Stimulated activated CD4-positive, alpha-beta T cell treated with anti-CD3 and anti-CD28 coated beads, Interleukin-4, amount 100 ng/mL, for 4 hours (primary cell): ENCODE measurements at regions not wholly inside any gene's neighbourhood (a gene's known extent, or its start where the extent isn't known, plus 50 kb on each side); places are given as distances from the start of the nearest gene placed in this dataset.

ENCODE experiments used
- DNase-seq, 2 experiments: peaks; one replicate each; pipeline ENCODE4 v3.0.0-alpha.2; 2020

DNA sequence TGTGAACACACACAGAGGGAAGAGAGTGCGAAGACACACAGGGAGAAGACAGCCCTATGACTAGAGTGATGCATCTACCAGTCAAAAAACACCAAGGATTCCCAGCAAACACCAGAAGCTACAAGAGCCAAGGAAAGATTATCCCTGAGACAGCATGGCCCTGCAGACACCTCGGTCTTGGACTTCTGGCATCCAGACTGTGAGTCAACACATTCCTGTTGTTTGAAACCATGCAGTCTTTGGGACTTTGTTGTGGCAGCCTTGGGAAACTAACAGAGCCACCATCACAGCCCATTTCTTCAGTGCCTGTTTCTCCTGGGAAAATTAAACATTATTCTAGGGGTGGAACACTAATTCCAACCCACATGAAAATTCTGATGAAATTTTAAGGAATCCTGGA is 220.6 kb downstream of the GXYLT1 start:
- no peak for DNase-seq

- DNase-seq: no peak
These were observed 221.3 kb downstream of the GXYLT1 start for GRCh38 chr12:41923351-41923750.

- no peak for DNase-seq
These were observed 224.3 kb downstream of the GXYLT1 start for GRCh38 chr12:41920355-41920754.

DNA sequence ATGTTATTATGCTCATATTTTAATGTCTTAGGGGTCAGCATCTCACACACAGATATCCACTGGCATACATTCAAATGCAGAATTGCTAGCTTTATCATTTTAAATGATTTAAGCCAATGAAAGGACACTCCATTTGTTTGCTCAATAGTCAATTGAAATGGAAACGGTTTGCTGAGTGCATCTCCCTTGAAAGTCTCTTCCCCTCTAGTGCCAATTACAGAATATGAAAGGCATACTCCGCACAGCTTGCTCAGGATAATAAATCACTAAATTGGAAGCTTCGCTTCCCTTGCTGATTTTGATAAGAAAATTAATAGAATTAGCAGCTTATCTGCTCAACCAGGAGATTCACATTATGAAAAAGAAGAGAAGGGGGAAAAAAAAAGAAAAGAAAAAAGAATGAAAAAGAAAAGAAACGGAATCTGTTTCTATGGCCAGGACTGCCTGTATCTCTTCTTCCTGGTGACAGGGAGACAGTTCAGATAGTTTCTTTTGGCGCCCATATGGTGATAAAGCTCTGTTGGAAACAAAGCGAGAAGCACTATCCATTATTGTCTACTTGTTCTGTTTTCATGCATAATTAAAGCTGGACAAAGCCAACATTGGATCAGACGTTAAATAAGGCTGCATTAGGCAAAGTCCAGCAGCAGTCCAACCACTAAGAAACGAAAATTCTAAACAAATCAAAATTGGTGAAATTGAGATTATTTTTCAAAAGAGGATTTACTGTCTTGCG is 225.0 kb downstream of the GXYLT1 start:
- DNase-seq: no peak

GRCh38 chr12:41919048-41919447 is 225.6 kb downstream of the GXYLT1 start:
- DNase-seq: no peak

GRCh38 chr12:41917938-41918341 is 226.7 kb downstream of the GXYLT1 start:
- DNase-seq: no peak

- no peak for DNase-seq
These were observed 227.5 kb downstream of the GXYLT1 start for GRCh38 chr12:41917181-41917580.

DNA sequence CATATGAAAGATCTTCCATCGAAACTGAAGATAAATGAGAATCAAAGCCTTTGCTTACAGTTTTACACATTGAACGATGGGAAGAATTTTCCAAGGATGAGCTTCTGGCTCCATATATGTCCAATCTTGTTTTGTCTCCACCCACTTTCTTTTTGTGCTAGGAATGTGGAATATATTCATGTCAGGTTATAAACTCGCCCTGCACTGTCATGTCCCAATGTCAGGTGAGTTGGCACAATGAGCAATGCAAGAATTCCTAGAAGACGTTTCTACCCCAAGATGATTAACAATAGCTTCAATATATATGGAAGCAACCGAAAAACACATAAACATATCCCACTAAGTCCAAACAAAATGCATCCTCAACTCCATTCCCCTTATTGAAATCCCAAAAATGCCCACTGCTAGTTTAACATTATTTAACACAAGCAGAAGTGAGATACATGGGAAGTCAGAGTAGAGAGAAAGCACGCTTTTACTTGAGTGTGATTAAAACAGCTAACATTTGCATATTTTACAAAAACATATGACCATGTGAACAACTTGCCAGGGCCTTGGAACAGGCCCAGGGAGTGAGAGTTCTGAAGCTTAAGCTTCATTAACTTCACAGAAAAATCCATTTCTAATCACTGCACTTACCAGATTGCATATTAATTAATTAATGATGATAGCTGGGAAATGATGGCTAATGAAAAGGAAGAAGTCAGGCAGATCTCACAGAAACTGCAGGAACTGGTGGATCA is 233.9 kb downstream of the GXYLT1 start:
- DNase-seq: no peak

DNA sequence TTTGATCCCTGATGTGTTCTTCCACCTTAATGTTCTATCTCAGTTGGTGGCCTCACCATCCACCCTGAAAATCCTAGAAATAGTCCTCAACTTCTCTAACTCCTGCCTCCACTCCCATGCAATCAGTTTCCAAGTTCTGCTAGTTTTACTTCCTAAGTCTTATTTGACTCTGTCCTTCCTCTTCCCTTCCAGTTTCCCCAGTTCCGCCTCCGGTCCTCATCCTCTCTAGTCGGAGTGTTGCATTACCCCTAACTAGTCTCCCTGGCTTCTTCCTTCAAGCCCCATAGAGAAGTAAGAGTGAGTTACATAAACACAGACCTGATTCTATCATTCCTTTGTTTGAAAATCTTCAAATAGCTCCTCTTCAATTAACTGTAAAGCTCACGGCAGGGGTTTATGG is 236.5 kb downstream of the GXYLT1 start:
- no peak for DNase-seq

DNA sequence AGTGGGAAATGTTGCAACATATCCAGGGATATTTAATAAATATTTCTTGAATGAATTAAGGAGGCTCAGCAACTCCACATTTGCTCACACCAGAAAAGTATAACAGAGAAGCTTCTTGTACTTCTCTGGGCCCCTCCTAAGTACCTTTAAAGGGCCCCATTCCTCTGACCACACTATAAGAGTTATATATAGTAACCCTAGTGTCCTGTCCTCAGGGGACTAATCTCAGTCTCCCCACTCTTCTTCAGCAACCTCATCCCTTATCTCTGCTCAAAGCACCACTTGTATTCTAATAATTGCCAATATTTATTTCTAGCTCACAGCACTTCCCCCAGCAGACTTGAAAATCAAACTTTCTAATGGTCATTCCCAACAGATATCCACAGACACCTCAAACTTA is 237.1 kb downstream of the GXYLT1 start:
- no peak for DNase-seq

GRCh38 chr12:41907021-41907420 is 237.7 kb downstream of the GXYLT1 start:
- DNase-seq: no peak

- DNase-seq: no peak
These were observed 238.8 kb downstream of the GXYLT1 start for GRCh38 chr12:41905759-41906297.

DNA sequence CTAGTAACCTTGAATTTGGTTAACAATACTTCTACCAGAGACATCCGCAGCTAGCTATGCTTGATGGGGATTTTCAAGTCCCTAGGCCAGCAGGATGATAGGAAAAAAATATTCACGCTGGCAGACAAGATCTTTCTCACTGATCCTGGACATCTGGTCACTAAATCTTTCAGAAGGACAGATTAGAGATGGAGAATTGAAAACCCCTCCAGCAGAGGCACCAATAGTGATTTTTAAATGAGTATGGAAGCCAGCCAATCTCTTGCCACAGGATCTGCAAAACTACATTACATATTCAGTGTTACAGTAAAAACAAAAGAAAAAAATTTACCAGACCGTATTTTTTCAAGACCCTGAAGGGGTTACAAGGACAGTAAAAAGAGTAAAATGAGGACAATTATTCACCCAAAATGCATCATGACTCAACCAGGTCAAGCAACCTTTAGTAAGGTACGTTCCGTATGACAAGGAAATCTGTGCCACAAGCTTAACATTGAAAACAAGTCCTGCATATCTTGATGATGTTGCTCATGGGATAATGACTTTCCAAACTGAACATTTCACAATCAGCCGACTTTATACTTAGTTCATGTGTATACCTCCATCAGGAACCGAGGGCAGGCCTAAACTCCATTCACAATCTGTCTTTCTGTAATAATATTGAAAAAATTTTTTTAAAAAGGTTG is 239.5 kb downstream of the GXYLT1 start:
- no peak for DNase-seq

DNA sequence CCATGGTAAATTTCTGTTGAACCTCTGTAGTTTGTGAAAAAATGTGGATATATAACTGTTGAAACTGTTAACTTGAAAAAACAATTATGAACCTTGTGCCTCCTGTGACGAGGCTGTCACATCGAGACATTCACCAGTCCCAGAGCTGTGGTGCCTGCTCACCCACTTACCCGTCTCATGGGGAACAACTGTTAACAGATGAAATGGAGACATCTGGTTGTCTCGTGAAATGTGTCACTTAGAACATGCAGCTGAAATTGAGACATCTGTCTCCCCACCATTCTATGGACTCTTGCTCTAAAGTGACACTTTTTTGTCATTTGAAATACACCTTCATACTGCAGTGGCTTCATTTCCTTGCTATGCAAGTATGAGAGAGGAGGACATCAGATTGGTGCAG is 240.6 kb downstream of the GXYLT1 start:
- no peak for DNase-seq

DNA sequence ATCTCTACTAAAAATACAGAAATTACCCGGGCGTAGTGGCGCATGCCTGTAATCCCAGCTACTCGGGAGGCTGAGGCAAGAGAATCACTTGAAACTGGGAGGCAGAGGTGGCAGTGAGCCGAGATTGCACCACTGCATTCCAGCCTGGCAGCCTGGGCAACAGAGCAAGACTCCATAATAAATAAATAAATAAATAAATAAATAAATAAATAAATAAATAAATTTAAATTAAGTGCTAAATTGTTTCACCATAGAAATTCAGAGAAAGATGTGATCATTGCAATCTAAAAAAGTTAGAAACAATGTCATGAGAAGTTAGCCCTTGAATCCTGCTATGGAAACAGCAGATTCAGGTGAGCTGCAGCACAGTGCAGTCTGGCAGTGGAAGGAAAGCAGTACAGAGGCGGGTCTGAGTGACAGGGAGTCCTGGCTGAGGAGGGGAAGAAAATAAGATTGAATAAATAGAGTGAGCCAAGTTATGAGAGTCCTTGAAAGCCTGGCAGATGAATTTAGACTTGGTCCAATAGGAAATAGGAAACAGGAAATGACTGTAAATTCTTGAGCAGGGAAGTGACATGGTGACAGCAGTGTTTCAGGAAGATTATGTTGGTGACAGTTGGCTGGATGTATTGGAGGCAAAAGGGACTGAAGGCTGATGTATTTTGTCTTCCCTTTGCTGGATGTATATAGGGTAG is 241.5 kb downstream of the GXYLT1 start:
- DNase-seq: no peak

DNA sequence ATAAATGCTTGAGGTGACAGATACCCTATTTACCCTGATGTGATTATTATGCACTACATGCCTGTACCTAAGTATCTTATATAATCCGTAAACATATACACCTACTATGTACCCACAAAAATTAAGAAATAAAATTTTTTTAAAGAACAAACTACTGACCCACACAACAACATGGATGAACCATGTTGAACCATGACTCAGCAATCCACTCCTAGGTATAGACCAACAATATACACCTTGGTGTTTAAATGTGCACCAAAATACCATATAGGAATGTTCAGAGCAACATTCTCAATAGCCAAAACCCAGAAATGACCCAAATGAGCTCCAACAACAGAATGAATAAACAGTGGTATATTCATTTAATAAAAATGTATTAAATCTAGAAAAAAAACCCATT is 245.1 kb downstream of the GXYLT1 start:
- DNase-seq: no peak

DNA sequence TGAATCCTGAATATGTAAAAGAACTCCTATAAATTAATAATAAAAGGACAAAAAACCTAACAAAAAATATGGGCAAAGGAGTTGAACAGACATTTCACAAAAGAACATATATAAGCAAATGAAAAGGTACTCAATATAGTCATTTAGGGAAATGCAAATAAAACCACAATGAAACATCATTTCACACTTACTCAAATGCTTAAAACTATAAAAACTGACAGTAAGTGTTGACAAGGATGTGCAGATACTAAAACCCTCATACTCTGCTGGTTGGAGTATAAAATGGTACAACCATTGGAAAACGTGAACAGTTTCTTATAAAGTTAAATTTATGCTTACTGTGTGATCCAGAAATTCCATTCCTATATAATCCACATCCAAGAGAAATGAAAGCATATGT is 247.1 kb downstream of the GXYLT1 start:
- no peak for DNase-seq

DNA sequence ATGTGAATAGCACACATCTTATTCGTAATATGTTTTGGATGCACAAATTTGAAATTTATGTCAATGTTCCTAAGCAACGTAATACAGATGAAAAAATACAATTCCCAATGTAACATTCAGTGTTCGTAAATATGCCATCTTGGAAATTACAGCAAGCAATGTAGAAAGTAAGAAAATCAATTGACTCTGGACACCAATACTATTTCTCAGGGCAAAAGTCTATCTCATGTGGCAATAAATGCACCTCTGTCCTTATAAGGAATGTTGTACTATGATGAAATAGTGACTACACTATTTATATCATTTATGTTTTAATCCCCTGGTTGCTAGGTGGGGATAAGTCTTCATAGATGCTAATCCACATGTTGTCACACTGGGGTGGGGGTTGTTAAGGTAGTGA is 251.2 kb downstream of the GXYLT1 start:
- no peak for DNase-seq

DNA sequence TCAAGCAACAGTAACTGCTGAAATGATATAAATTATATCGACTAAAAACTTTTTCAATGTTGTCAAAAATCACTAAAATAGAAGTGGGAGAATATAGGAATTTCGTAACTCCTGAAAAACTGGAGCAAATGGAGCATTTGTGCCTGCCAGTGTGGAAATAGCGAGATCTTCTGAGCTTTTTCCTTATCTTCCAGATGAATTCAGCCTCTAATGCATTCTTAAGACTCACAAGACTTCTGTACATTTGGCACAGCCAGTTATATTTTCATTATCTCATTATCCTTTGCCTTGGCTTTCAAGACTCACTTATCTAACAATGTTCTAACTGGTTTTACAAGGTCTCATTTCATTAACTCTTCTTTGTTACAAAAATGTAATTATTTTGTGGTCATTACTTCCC is 252.4 kb downstream of the GXYLT1 start:
- DNase-seq: no peak

DNA sequence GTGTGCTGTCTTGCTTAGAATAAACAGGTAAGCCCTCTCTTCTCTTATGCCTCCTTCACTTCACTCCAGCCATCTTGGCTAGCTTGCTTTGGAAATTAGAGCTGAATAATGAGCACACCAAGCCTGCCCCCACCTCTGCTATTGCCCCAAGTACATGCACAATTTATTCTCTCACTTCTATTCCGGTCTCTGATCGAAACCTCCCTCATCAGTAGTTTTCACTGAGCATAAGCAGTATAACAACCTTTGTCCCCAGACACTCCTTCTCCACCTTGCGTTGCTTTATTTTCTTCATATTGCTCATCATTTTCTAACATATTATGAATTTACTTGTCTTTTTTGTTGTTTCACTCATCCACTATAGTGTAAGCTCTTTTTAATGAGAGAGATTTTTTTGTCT is 253.4 kb downstream of the GXYLT1 start:
- DNase-seq: no peak

- DNase-seq: no peak
These were observed 256.4 kb downstream of the GXYLT1 start for GRCh38 chr12:41888285-41888684.

GRCh38 chr12:41881891-41882805 is 262.5 kb downstream of the GXYLT1 start:
- no peak for DNase-seq
